ENCODE measurements at regions not wholly inside any gene's neighbourhood (a gene's known extent, or its start where the extent isn't known, plus 50 kb on each side); places are given as distances from the start of the nearest gene placed in this dataset.
"Not testable (repeated sequence)": the region's sequence is repeated elsewhere in the genome, so short reads cannot be mapped to it uniquely, and the experiment has no call there.

- TF ChIP-seq CTCF, POLR2A (IDR thresholded peaks at IDR 0.05): not testable (repeated sequence)
Observed at GRCh38 chr1:184833994-184834393, 79.3 kb upstream of the EDEM3 start.

All from thyroid gland (tissue), 4 donors.